ENCODE measurements at regions not wholly inside any gene's neighbourhood (a gene's known extent, or its start where the extent isn't known, plus 50 kb on each side); places are given as distances from the start of the nearest gene placed in this dataset.

- DNase-seq (ENCODE audit: low spot score), result no peak
Observed at GRCh38 chr1:229971141-229971540, 95.9 kb upstream of the GALNT2 start.

- peak; percentile 51 for DNase-seq (ENCODE audit: low spot score)
Observed at GRCh38 chr1:229972600-229973296, 94.3 kb upstream of the GALNT2 start.

- no peak for DNase-seq (ENCODE audit: low spot score)
Observed at GRCh38 chr1:229973297-229973612, 93.8 kb upstream of the GALNT2 start.

GRCh38 chr1:229975047-229975446, 92.0 kb upstream of the GALNT2 start:
- no peak for DNase-seq (ENCODE audit: low spot score)

GRCh38 chr1:229980009-229980408, 87.0 kb upstream of the GALNT2 start:
- no peak for DNase-seq (ENCODE audit: low spot score)

GRCh38 chr1:229981736-229982135, 85.3 kb upstream of the GALNT2 start:
- no peak for DNase-seq (ENCODE audit: low spot score)

- DNase-seq (ENCODE audit: low spot score), result no peak
Observed at GRCh38 chr1:229984310-229984991, 82.6 kb upstream of the GALNT2 start.

GRCh38 chr1:229984992-229985612, 81.9 kb upstream of the GALNT2 start:
- no peak for DNase-seq (ENCODE audit: low spot score)

GRCh38 chr1:229985613-229986010, 81.4 kb upstream of the GALNT2 start:
- no peak for DNase-seq (ENCODE audit: low spot score)

GRCh38 chr1:229986737-229987337, 80.2 kb upstream of the GALNT2 start:
- DNase-seq (ENCODE audit: low spot score), result no peak

GRCh38 chr1:229987953-229988352, 79.1 kb upstream of the GALNT2 start:
- no peak for DNase-seq (ENCODE audit: low spot score)

- no peak for DNase-seq (ENCODE audit: low spot score)
Observed at GRCh38 chr1:229988534-229988933, 78.5 kb upstream of the GALNT2 start.

- no peak for DNase-seq (ENCODE audit: low spot score)
Observed at GRCh38 chr1:229989591-229990248, 77.3 kb upstream of the GALNT2 start.

GRCh38 chr1:229990326-229990725, 76.7 kb upstream of the GALNT2 start:
- DNase-seq (ENCODE audit: low spot score), result no peak

- no peak for DNase-seq (ENCODE audit: low spot score)
Observed at GRCh38 chr1:229991104-229991513, 75.9 kb upstream of the GALNT2 start.

- DNase-seq (ENCODE audit: low spot score), result no peak
Observed at GRCh38 chr1:229991724-229992333, 75.2 kb upstream of the GALNT2 start.

GRCh38 chr1:229993060-229993459, 74.0 kb upstream of the GALNT2 start:
- DNase-seq (ENCODE audit: low spot score), result no peak

GRCh38 chr1:229993894-229994293, 73.1 kb upstream of the GALNT2 start:
- no peak for DNase-seq (ENCODE audit: low spot score)

- no peak for DNase-seq (ENCODE audit: low spot score)
Observed at GRCh38 chr1:229999004-229999670, 67.9 kb upstream of the GALNT2 start.

GRCh38 chr1:230000493-230001184, 66.4 kb upstream of the GALNT2 start:
- DNase-seq (ENCODE audit: low spot score), result no peak
